NCI-H2107 (cell line): ENCODE measurements at regions not wholly inside any gene's neighbourhood (a gene's known extent, or its start where the extent isn't known, plus 50 kb on each side); places are given as distances from the start of the nearest gene placed in this dataset.

Source experiments
- DNase-seq: peaks from one replicate; lab custom pipeline; 2025; lab: John Stamatoyannopoulos, UW

GRCh38 chr15:46251903-46252302 lies 617.1 kb downstream of the SQOR start:
- no peak for DNase-seq

- no peak for DNase-seq
These were observed 623.2 kb downstream of the SQOR start for GRCh38 chr15:46258056-46258455.

GRCh38 chr15:46260937-46261336 lies 626.1 kb downstream of the SQOR start:
- DNase-seq: no peak

GRCh38 chr15:46265664-46266347 lies 631.0 kb downstream of the SQOR start:
- no peak for DNase-seq

GRCh38 chr15:46266661-46267060 lies 631.8 kb downstream of the SQOR start:
- DNase-seq: no peak

- DNase-seq: no peak
These were observed 635.8 kb downstream of the SQOR start for GRCh38 chr15:46270481-46271147.

GRCh38 chr15:46275701-46276100 lies 640.9 kb downstream of the SQOR start:
- no peak for DNase-seq

GRCh38 chr15:46277451-46277850 lies 642.6 kb downstream of the SQOR start:
- no peak for DNase-seq

- peak; percentile 46 for DNase-seq
These were observed 643.2 kb downstream of the SQOR start for GRCh38 chr15:46278062-46278461.

- DNase-seq: peak; percentile 31
These were observed 643.8 kb downstream of the SQOR start for GRCh38 chr15:46278486-46279090.

GRCh38 chr15:46280762-46281542 lies 646.1 kb downstream of the SQOR start:
- DNase-seq: no peak

- DNase-seq: no peak
These were observed 658.7 kb downstream of the SQOR start for GRCh38 chr15:46293550-46293949.

- DNase-seq: no peak
These were observed 661.2 kb downstream of the SQOR start for GRCh38 chr15:46296002-46296401.

- DNase-seq: no peak
These were observed 662.0 kb downstream of the SQOR start for GRCh38 chr15:46296797-46297196.

- no peak for DNase-seq
These were observed 662.9 kb downstream of the SQOR start for GRCh38 chr15:46297766-46298165.

GRCh38 chr15:46300716-46301115 lies 665.9 kb downstream of the SQOR start:
- no peak for DNase-seq

- DNase-seq: no peak
These were observed 666.5 kb downstream of the SQOR start for GRCh38 chr15:46301291-46301690.

GRCh38 chr15:46301826-46302225 lies 667.0 kb downstream of the SQOR start:
- DNase-seq: no peak

GRCh38 chr15:46304321-46304720 lies 669.5 kb downstream of the SQOR start:
- DNase-seq: no peak

GRCh38 chr15:46307746-46308145 lies 672.9 kb downstream of the SQOR start:
- no peak for DNase-seq

- DNase-seq: no peak
These were observed 675.1 kb downstream of the SQOR start for GRCh38 chr15:46309914-46310313.

- DNase-seq: peak; percentile 41
These were observed 677.4 kb downstream of the SQOR start for GRCh38 chr15:46312133-46312740.
